Smooth muscle cell (in vitro differentiated cells): ENCODE measurements at regions not wholly inside any gene's neighbourhood (a gene's known extent, or its start where the extent isn't known, plus 50 kb on each side); places are given as distances from the start of the nearest gene placed in this dataset.

Source experiments
- DNase-seq: peaks from one replicate; lab custom pipeline; 2025; ENCODE audit not compliant: unreplicated experiment; lab: John Stamatoyannopoulos, UW
- H2AFZ ChIP-seq: fragments of 200-600 bp; sonication (generic); 2 replicates; pipeline ENCODE4 v1.6.0; 2016; ENCODE audit warnings: antibody characterized with exemption, low read depth, mild to moderate bottlenecking
- H3F3A ChIP-seq: fragments of 200-600 bp; sonication (generic); 2 replicates; pipeline ENCODE4 v1.6.0; 2017; ENCODE audit warnings: antibody characterized with exemption, low read depth
- H3K27ac ChIP-seq: fragments of 200-600 bp; sonication (generic); 2 replicates; pipeline ENCODE4 v1.5.1; 2016; ENCODE audit warnings: low read depth, mild to moderate bottlenecking
- H3K27me3 ChIP-seq: fragments of 200-600 bp; sonication (generic); 2 replicates; pipeline ENCODE4 v1.6.1; 2016; ENCODE audit warnings: low read depth, mild to moderate bottlenecking
- H3K36me3 ChIP-seq: fragments of 200-600 bp; sonication (generic); 2 replicates; pipeline ENCODE4 v1.5.1; 2016; ENCODE audit warnings: low read depth
- H3K4me1 ChIP-seq: fragments of 200-600 bp; sonication (generic); 2 replicates; pipeline ENCODE4 v1.5.1; 2016; ENCODE audit warnings: low read depth
- H3K4me2 ChIP-seq: fragments of 200-600 bp; sonication (generic); 2 replicates; pipeline ENCODE4 v1.6.0; 2016; ENCODE audit warnings: mild to moderate bottlenecking
- H3K4me3 ChIP-seq: fragments of 200-600 bp; sonication (generic); 2 replicates; pipeline ENCODE4 v1.5.1; 2016; ENCODE audit warnings: mild to moderate bottlenecking
- H3K79me2 ChIP-seq: fragments of 200-600 bp; sonication (generic); 2 replicates; pipeline ENCODE4 v1.6.0; 2016; ENCODE audit warnings: low read depth, mild to moderate bottlenecking
- H3K9ac ChIP-seq: fragments of 200-600 bp; sonication (generic); 2 replicates; pipeline ENCODE4 v1.6.0; 2016; ENCODE audit warnings: low read depth
- H3K9me3 ChIP-seq: fragments of 200-600 bp; sonication (generic); replicated peaks from 2 replicates; pipeline ENCODE4 v1.5.1; 2016; ENCODE audit warnings: low read depth
- H4K20me1 ChIP-seq: fragments of 200-600 bp; sonication (generic); 2 replicates; pipeline ENCODE4 v1.6.0; 2016; ENCODE audit warnings: low read depth
- CTCF ChIP-seq: fragments of 200-600 bp; sonication (generic); IDR thresholded peaks from 2 replicates; pipeline ENCODE4 v1.5.1; 2017; ENCODE audit warnings: borderline replicate concordance, mild to moderate bottlenecking, antibody characterized with exemption; ENCODE audit not compliant: insufficient read depth, poor library complexity, severe bottlenecking
- WGBS: methylation state at CpG from one replicate; pipeline ENCODE4 v1.1.7; 2016; ENCODE audit warnings: low lambda C conversion rate; 5-methylcytosine and 5-hydroxymethylcytosine counted together

- no peaks in the 10 kb centered on the region for H3K36me3 ChIP-seq
- H3K4me1 ChIP-seq, result no peaks in the 10 kb centered on the region
- H3K4me3 ChIP-seq, result no peak overlapping the region
- DNase-seq, result no peak
- no peaks in the 10 kb centered on the region for H4K20me1 ChIP-seq
- TF ChIP-seq CTCF, result no peak
- no peaks in the 10 kb centered on the region for H3K9me3 ChIP-seq
- no peaks in the 10 kb centered on the region for H3K27me3 ChIP-seq
- H3K79me2 ChIP-seq, result no peaks in the 10 kb centered on the region
- H3K27ac ChIP-seq, result no peak overlapping the region
- WGBS, result 63% methylated on average over 19 of the region's 19 CpGs
- no peak overlapping the region for H3K4me2 ChIP-seq
- no peak overlapping the region for H3K9ac ChIP-seq
- H2AFZ ChIP-seq, result no peak overlapping the region
- no peaks in the 10 kb centered on the region for H3F3A ChIP-seq
Observed at GRCh38 chr4:13143222-13144070, 340.7 kb downstream of the RAB28 start.

GRCh38 chr4:13142726-13143125, 341.4 kb downstream of the RAB28 start:
- Histone ChIP-seq H3K27me3 (no peaks in the 10 kb centered on the region), H4K20me1 (no peaks in the 10 kb centered on the region), H2AFZ (no peak overlapping the region), H3K4me2 (no peak overlapping the region), H3K4me3 (no peak overlapping the region), H3K36me3 (no peaks in the 10 kb centered on the region), H3K27ac (no peak overlapping the region), H3K79me2 (no peaks in the 10 kb centered on the region), H3K4me1 (no peaks in the 10 kb centered on the region), H3K9me3 (no peaks in the 10 kb centered on the region), H3F3A (no peaks in the 10 kb centered on the region), H3K9ac (no peak overlapping the region)
- TF ChIP-seq CTCF, result no peak
- whole genome bisulfite sequencing, result 85% methylated on average over 4 of the region's 4 CpGs
- DNase-seq, result no peak

GRCh38 chr4:13142191-13142590, 341.9 kb downstream of the RAB28 start:
- Histone ChIP-seq H3K27ac (no peak overlapping the region), H3F3A (no peaks in the 10 kb centered on the region), H4K20me1 (no peaks in the 10 kb centered on the region), H3K4me3 (no peak overlapping the region), H3K79me2 (no peaks in the 10 kb centered on the region), H3K27me3 (no peaks in the 10 kb centered on the region), H3K9me3 (no peaks in the 10 kb centered on the region), H2AFZ (no peak overlapping the region), H3K9ac (no peak overlapping the region), H3K4me2 (no peak overlapping the region), H3K4me1 (no peaks in the 10 kb centered on the region), H3K36me3 (no peaks in the 10 kb centered on the region)
- no peak for DNase-seq
- TF ChIP-seq CTCF, result no peak
- 83% methylated on average over 1 of the region's 1 CpG for WGBS

DNA sequence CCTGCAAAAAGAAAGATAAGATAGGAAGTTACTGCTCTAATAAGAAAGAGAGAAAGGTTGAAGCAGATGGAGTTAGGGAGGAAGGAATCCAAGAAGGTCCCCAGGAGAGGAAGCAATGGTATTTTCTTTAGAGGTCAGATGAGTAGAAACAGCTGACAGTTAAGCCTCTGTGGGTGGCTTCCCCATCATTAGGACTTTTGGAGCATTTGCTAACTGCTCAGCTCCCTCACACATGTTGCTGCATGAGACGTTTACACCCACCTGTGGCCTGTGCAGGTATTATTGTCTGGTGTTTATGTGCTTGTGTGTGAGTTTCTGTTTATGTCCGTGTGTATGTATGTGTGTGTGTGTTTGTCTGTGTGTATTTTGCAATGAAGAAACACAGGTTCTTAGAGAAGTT, 346.8 kb downstream of the RAB28 start:
- no peaks in the 10 kb centered on the region for H3K4me1 ChIP-seq
- no peaks in the 10 kb centered on the region for H3K9me3 ChIP-seq
- H4K20me1 ChIP-seq, result no peaks in the 10 kb centered on the region
- no peak overlapping the region for H3K9ac ChIP-seq
- no peak overlapping the region for H3K4me2 ChIP-seq
- no peaks in the 10 kb centered on the region for H3K79me2 ChIP-seq
- WGBS, result 81% methylated on average over 2 of the region's 2 CpGs
- H2AFZ ChIP-seq, result no peak overlapping the region
- H3K27ac ChIP-seq, result no peak overlapping the region
- no peaks in the 10 kb centered on the region for H3K36me3 ChIP-seq
- no peak for DNase-seq
- H3F3A ChIP-seq, result no peaks in the 10 kb centered on the region
- H3K4me3 ChIP-seq, result no peak overlapping the region
- TF ChIP-seq CTCF, result no peak
- H3K27me3 ChIP-seq, result no peaks in the 10 kb centered on the region
